ENCODE measurements at regions not wholly inside any gene's neighbourhood (a gene's known extent, or its start where the extent isn't known, plus 50 kb on each side); places are given as distances from the start of the nearest gene placed in this dataset.

DNA sequence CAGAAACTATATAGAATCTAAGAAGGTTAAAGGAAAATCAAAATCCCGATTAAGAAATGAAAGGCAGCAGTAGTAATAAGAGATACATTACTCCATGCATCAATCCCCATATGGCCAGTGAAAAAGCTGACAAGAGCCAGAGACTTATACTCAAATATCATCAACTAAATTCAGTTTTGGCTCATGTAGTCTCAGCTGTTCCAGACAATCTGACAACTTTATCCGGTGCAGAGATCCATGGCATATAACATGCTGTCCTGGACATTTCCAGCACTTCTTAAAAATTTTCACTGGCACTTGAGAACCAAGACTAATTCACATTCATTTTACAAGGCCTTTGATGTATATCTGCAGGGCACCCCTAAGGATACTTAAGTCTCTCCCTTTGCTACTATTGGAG lies 255.7 kb upstream of the KLHL1 start:
- TF ChIP-seq POLR2AphosphoS5 (IDR thresholded peaks at IDR 0.05; ENCODE audit: borderline replicate concordance, low read depth, low read length): no peak
- no peak for TF ChIP-seq EZH2 (IDR thresholded peaks at IDR 0.05)

All from SK-N-MC (cell line).